GM23248 (cell line): ENCODE measurements at regions not wholly inside any gene's neighbourhood (a gene's known extent, or its start where the extent isn't known, plus 50 kb on each side); places are given as distances from the start of the nearest gene placed in this dataset.

Experiments used
- DNase-seq: peaks from one replicate; pipeline ENCODE4 v3.0.0-alpha.2; 2015
- H2AFZ ChIP-seq: fragments of 200-600 bp; sonication (generic); 2 replicates; pipeline ENCODE4 v1.6.1; 2016; ENCODE audit warnings: antibody characterized with exemption
- H3F3A ChIP-seq: fragments of 200-600 bp; sonication (generic); 2 replicates; pipeline ENCODE4 v1.6.1; 2016; ENCODE audit warnings: mild to moderate bottlenecking, antibody characterized with exemption, mixed run types; ENCODE audit not compliant: insufficient read depth
- H3K27ac ChIP-seq: fragments of 200-600 bp; sonication (generic); 2 replicates; pipeline ENCODE4 v1.5.1; 2016; ENCODE audit warnings: mild to moderate bottlenecking
- H3K27me3 ChIP-seq: fragments of 200-600 bp; sonication (generic); replicated peaks from 2 replicates; pipeline ENCODE4 v1.6.1; 2016; ENCODE audit warnings: mild to moderate bottlenecking; ENCODE audit not compliant: insufficient read depth
- H3K36me3 ChIP-seq: fragments of 200-600 bp; sonication (generic); 2 replicates; pipeline ENCODE4 v1.6.1; 2016; ENCODE audit warnings: low read depth, mild to moderate bottlenecking
- H3K4me1 ChIP-seq: fragments of 200-600 bp; sonication (generic); 2 replicates; pipeline ENCODE4 v1.6.1; 2016; ENCODE audit warnings: mild to moderate bottlenecking; ENCODE audit not compliant: insufficient read depth
- H3K4me2 ChIP-seq: fragments of 200-600 bp; sonication (generic); one replicate; pipeline ENCODE4 v1.6.1; 2016; ENCODE audit warnings: mild to moderate bottlenecking; ENCODE audit not compliant: unreplicated experiment
- H3K4me3 ChIP-seq: fragments of 200-600 bp; sonication (generic); 2 replicates; pipeline ENCODE4 v1.5.1; 2016; ENCODE audit warnings: mild to moderate bottlenecking
- H3K79me2 ChIP-seq: fragments of 200-600 bp; sonication (generic); 2 replicates; pipeline ENCODE4 v1.6.1; 2016; ENCODE audit warnings: mild to moderate bottlenecking; ENCODE audit not compliant: insufficient read depth
- H3K9ac ChIP-seq: fragments of 200-600 bp; sonication (generic); 2 replicates; pipeline ENCODE4 v1.6.1; 2016; ENCODE audit warnings: mild to moderate bottlenecking
- H3K9me2 ChIP-seq: fragments of 200-600 bp; sonication (generic); 2 replicates; pipeline ENCODE4 v1.6.1; 2016; ENCODE audit warnings: mixed run types, mild to moderate bottlenecking, moderate library complexity; ENCODE audit not compliant: insufficient read depth
- H3K9me3 ChIP-seq: fragments of 200-600 bp; sonication (generic); one replicate; pipeline ENCODE4 v1.6.1; 2017; ENCODE audit warnings: low read depth
- H4K20me1 ChIP-seq: fragments of 200-600 bp; sonication (generic); 2 replicates; pipeline ENCODE4 v1.6.0; 2016; ENCODE audit not compliant: insufficient read depth
- EZH2 ChIP-seq: fragments of 200-600 bp; sonication (generic); IDR thresholded peaks from 2 replicates; pipeline ENCODE4 v1.6.1; 2018; ENCODE audit warnings: antibody characterized with exemption, mild to moderate bottlenecking; ENCODE audit not compliant: insufficient read depth, poor library complexity, severe bottlenecking
- EZH2phosphoT487 ChIP-seq: fragments of 200-600 bp; sonication (generic); IDR thresholded peaks from 2 replicates; pipeline ENCODE4 v1.6.1; 2018; ENCODE audit warnings: antibody characterized with exemption, moderate library complexity, mild to moderate bottlenecking, low read depth; ENCODE audit not compliant: insufficient read depth
- WGBS, 2 experiments: methylation state at CpG; one replicate each; pipeline ENCODE4 v1.1.6; 2015 to 2017; ENCODE audit warnings: low lambda C conversion rate in 2 of 2, low coverage in 1 of 2; ENCODE audit errors: missing lambda C conversion rate in 2 of 2; 5-methylcytosine and 5-hydroxymethylcytosine counted together
- in situ Hi-C: fragments of 300-500 bp; cut with MboI; formaldehyde crosslinking; loops from 2 replicates; pipeline ENCODE4 v1.15.0; 2020

- no peaks in the 10 kb centered on the region for H3K27me3 ChIP-seq
- no peaks in the 10 kb centered on the region for H3K36me3 ChIP-seq
- H3K27ac ChIP-seq: no peak overlapping the region
- no peaks in the 10 kb centered on the region for H3K4me1 ChIP-seq
- no peaks in the 10 kb centered on the region for H3K9me2 ChIP-seq
- H3K9ac ChIP-seq: no peak overlapping the region
- no peaks in the 10 kb centered on the region for H3K79me2 ChIP-seq
- TF ChIP-seq EZH2 (no peak), EZH2phosphoT487 (no peak)
- H3K9me3 ChIP-seq: no peaks in the 10 kb centered on the region
- no peak overlapping the region for H3K4me2 ChIP-seq
- no peak for DNase-seq
- H3K4me3 ChIP-seq: no peak overlapping the region
- in situ Hi-C loops: no loop called here
- no peak overlapping the region for H2AFZ ChIP-seq
- WGBS, 2 experiments: 45 to 48% methylated on average over 2 of the region's 2 CpGs
- H4K20me1 ChIP-seq: no peaks in the 10 kb centered on the region
- no peaks in the 10 kb centered on the region for H3F3A ChIP-seq
These were observed 239.0 kb upstream of the GLRA2 start for GRCh38 chrX:14290335-14290734.

GRCh38 chrX:14274691-14275090 is 245.0 kb upstream of the GEMIN8 start:
- Histone ChIP-seq H3K9ac (no peak overlapping the region), H3K4me2 (no peak overlapping the region), H3K79me2 (no peaks in the 10 kb centered on the region), H3K27ac (no peak overlapping the region), H4K20me1 (no peaks in the 10 kb centered on the region), H3K27me3 (no peaks in the 10 kb centered on the region), H3K36me3 (no peaks in the 10 kb centered on the region), H2AFZ (no peak overlapping the region), H3F3A (no peaks in the 10 kb centered on the region), H3K9me3 (no peaks in the 10 kb centered on the region), H3K9me2 (no peaks in the 10 kb centered on the region), H3K4me1 (no peaks in the 10 kb centered on the region), H3K4me3 (no peak overlapping the region)
- WGBS, 2 experiments: 5 to 10% methylated on average over 1 of the region's 1 CpG
- no peak for DNase-seq
- in situ Hi-C loops: no loop called here
- TF ChIP-seq EZH2phosphoT487 (no peak), EZH2 (no peak)

GRCh38 chrX:14267216-14267615 is 237.5 kb upstream of the GEMIN8 start:
- Histone ChIP-seq H3K9me3 (no peaks in the 10 kb centered on the region), H3K79me2 (no peaks in the 10 kb centered on the region), H3K9me2 (no peaks in the 10 kb centered on the region), H3K4me3 (no peak overlapping the region), H3K27ac (no peak overlapping the region), H3K36me3 (no peaks in the 10 kb centered on the region), H2AFZ (no peak overlapping the region), H3F3A (no peaks in the 10 kb centered on the region), H3K27me3 (no peaks in the 10 kb centered on the region), H4K20me1 (no peaks in the 10 kb centered on the region), H3K4me2 (no peak overlapping the region), H3K4me1 (no peaks in the 10 kb centered on the region), H3K9ac (no peak overlapping the region)
- no peak for TF ChIP-seq EZH2
- no peak for TF ChIP-seq EZH2phosphoT487
- in situ Hi-C loops: no loop called here
- DNase-seq: no peak

GRCh38 chrX:14266705-14267104 is 237.0 kb upstream of the GEMIN8 start:
- DNase-seq: no peak
- H3K27ac ChIP-seq: no peak overlapping the region
- in situ Hi-C loops: no loop called here
- TF ChIP-seq EZH2phosphoT487 (no peak), EZH2 (no peak)
- H3K4me1 ChIP-seq: no peaks in the 10 kb centered on the region
- no peak overlapping the region for H3K4me2 ChIP-seq
- no peaks in the 10 kb centered on the region for H3K9me3 ChIP-seq
- no peak overlapping the region for H3K9ac ChIP-seq
- H3K79me2 ChIP-seq: no peaks in the 10 kb centered on the region
- H3K36me3 ChIP-seq: no peaks in the 10 kb centered on the region
- no peak overlapping the region for H3K4me3 ChIP-seq
- no peak overlapping the region for H2AFZ ChIP-seq
- H4K20me1 ChIP-seq: no peaks in the 10 kb centered on the region
- 0% methylated on average over 1 of the region's 1 CpG for WGBS, 2 experiments
- no peaks in the 10 kb centered on the region for H3F3A ChIP-seq
- no peaks in the 10 kb centered on the region for H3K9me2 ChIP-seq
- no peaks in the 10 kb centered on the region for H3K27me3 ChIP-seq

GRCh38 chrX:14243823-14244222 is 214.1 kb upstream of the GEMIN8 start:
- Histone ChIP-seq H3K4me1 (no peaks in the 10 kb centered on the region), H3K9ac (no peak overlapping the region), H3K27me3 (no peaks in the 10 kb centered on the region), H3K79me2 (no peaks in the 10 kb centered on the region), H3F3A (no peaks in the 10 kb centered on the region), H3K36me3 (no peaks in the 10 kb centered on the region), H3K4me3 (no peak overlapping the region), H2AFZ (no peak overlapping the region), H3K9me3 (no peaks in the 10 kb centered on the region), H4K20me1 (no peaks in the 10 kb centered on the region), H3K9me2 (no peaks in the 10 kb centered on the region), H3K4me2 (no peak overlapping the region), H3K27ac (no peak overlapping the region)
- in situ Hi-C loops: no loop called here
- no peak for DNase-seq
- WGBS, 2 experiments: 17 to 30% methylated on average over 6 to 33 of the region's 33 CpGs
- TF ChIP-seq EZH2 (no peak), EZH2phosphoT487 (no peak)
